Endothelial cell of umbilical vein (primary cell): ENCODE measurements at regions not wholly inside any gene's neighbourhood (a gene's known extent, or its start where the extent isn't known, plus 50 kb on each side); places are given as distances from the start of the nearest gene placed in this dataset.

Experiments used
- BruUV-seq: library from RNA; stranded (reverse); fragments of 400-500 nt; replicated peaks from 2 replicates; lab custom pipeline; 2021; lab: Mats Ljungman, UMichigan
- CTCF ChIA-PET: fragments of 300-600, 350-600 bp; sonication (Branson Sonifier 250); formaldehyde crosslinking; loops from one replicate; lab custom pipeline; 2021; ENCODE audit warnings: antibody characterized with exemption, inconsistent platforms; lab: Charles Lee
- POLR2A ChIA-PET: fragments of 300-600, 350-600 bp; sonication (Branson Sonifier 250); formaldehyde crosslinking; loops from one replicate; lab custom pipeline; 2021; ENCODE audit warnings: antibody characterized with exemption, inconsistent platforms; lab: Charles Lee
- DNase-seq: peaks from one replicate; pipeline ENCODE4 v3.0.0-alpha.2; 2011; ENCODE audit warnings: low read depth, low spot score
- FAIRE-seq: peaks from 2 replicates; lab custom pipeline; 2011; peaks lifted over from hg19 to GRCh38; lab: Jason Lieb, UNC
- H2AFZ ChIP-seq: 2 replicates; pipeline ENCODE4 v1.6.0; 2012; ENCODE audit warnings: low read depth, low read length, control low read depth, inconsistent platforms
- H3K27ac ChIP-seq: 2 replicates; pipeline ENCODE4 v1.5.1; 2011; ENCODE audit warnings: low read depth, mild to moderate bottlenecking, control low read depth, low read length, moderate library complexity; ENCODE audit not compliant: insufficient read depth
- H3K27me3 ChIP-seq, 2 experiments: 2 replicates each; pipeline versions ENCODE4 v1.6.0 to v1.6.1; 2011; ENCODE audit warnings: low read length in 2 of 2, mixed read lengths in 1 of 2; ENCODE audit not compliant: control insufficient read depth in 2 of 2, insufficient read depth in 2 of 2
- H3K36me3 ChIP-seq, 2 experiments: 2 replicates in 1 of 2; 3 replicates in 1 of 2; pipeline ENCODE4 v1.5.1; 2011; ENCODE audit warnings: low read length in 2 of 2, mild to moderate bottlenecking in 1 of 2, moderate library complexity in 1 of 2; ENCODE audit not compliant: control insufficient read depth in 2 of 2, insufficient read depth in 2 of 2; ENCODE audit errors: extremely low read depth in 1 of 2
- H3K4me1 ChIP-seq: 3 replicates; pipeline ENCODE4 v1.5.1; 2011; ENCODE audit warnings: mild to moderate bottlenecking, low read length; ENCODE audit not compliant: control insufficient read depth, insufficient read depth; ENCODE audit errors: extremely low read depth
- H3K4me2 ChIP-seq: 2 replicates; pipeline ENCODE4 v1.6.1; 2011; ENCODE audit warnings: low read length, control low read depth, mixed read lengths; ENCODE audit not compliant: insufficient read depth
- H3K4me3 ChIP-seq, 3 experiments: fragments of 200-600 bp in 1 of 3; sonication (generic), shearing (Covaris generic) in 1 of 3; replicated peaks in 1 of 3; 2 replicates each; pipeline ENCODE4 v1.5.1; 2011 to 2016; ENCODE audit warnings: control low read depth in 3 of 3, low read length in 3 of 3, mild to moderate bottlenecking in 2 of 3, inconsistent platforms in 1 of 3, low read depth in 1 of 3, moderate library complexity in 1 of 3; ENCODE audit not compliant: insufficient read depth in 1 of 3
- H3K79me2 ChIP-seq: 2 replicates; pipeline ENCODE4 v1.6.0; 2012; ENCODE audit warnings: low read length, inconsistent platforms; ENCODE audit not compliant: control insufficient read depth, insufficient read depth
- H3K9ac ChIP-seq: replicated peaks from 2 replicates; pipeline ENCODE3; 2011; ENCODE audit warnings: low read length, control low read depth; ENCODE audit not compliant: insufficient read depth; ENCODE audit errors: extremely low read depth
- H3K9me1 ChIP-seq: replicated peaks from 3 replicates; pipeline ENCODE4 v1.6.0; 2011; ENCODE audit warnings: mild to moderate bottlenecking, low read length; ENCODE audit not compliant: control insufficient read depth, insufficient read depth; ENCODE audit errors: extremely low read depth
- H3K9me3 ChIP-seq: replicated peaks from 2 replicates; pipeline ENCODE4 v1.5.1; 2012; ENCODE audit warnings: low read length, inconsistent platforms; ENCODE audit not compliant: control insufficient read depth, insufficient read depth
- H4K20me1 ChIP-seq: replicated peaks from 2 replicates; pipeline ENCODE3; 2011; ENCODE audit warnings: mild to moderate bottlenecking, low read length; ENCODE audit not compliant: control insufficient read depth, insufficient read depth; ENCODE audit errors: extremely low read depth
- CTCF ChIP-seq, 2 donors: IDR thresholded peaks; 1 replicate in 1 of 2; 2 replicates in 1 of 2; pipeline ENCODE4 v1.5.1; 2011; ENCODE audit warnings: low read length in 2 of 2, mild to moderate bottlenecking in 2 of 2, moderate library complexity in 2 of 2, control low read depth in 1 of 2, inconsistent platforms in 1 of 2, low read depth in 1 of 2; ENCODE audit not compliant: insufficient read depth in 1 of 2; ENCODE audit errors: extremely low read depth in 1 of 2
- EZH2 ChIP-seq: IDR thresholded peaks from 2 replicates; pipeline ENCODE4 v1.6.1; 2012; ENCODE audit warnings: borderline replicate concordance, low read depth, mild to moderate bottlenecking, moderate library complexity, low read length, inconsistent platforms; ENCODE audit not compliant: severe bottlenecking
- FOS ChIP-seq: IDR thresholded peaks from 2 replicates; pipeline ENCODE4 v1.6.1; 2011; ENCODE audit warnings: mild to moderate bottlenecking, low read length, moderate library complexity, borderline replicate concordance; ENCODE audit not compliant: insufficient read depth
- GATA2 ChIP-seq: IDR thresholded peaks from 2 replicates; pipeline ENCODE4 v1.7.0; 2011; ENCODE audit warnings: low read depth, mild to moderate bottlenecking, moderate library complexity, mixed read lengths, low read length; ENCODE audit not compliant: insufficient read length, insufficient read depth
- JUN ChIP-seq: IDR thresholded peaks from 2 replicates; pipeline ENCODE4 v1.6.1; 2011; ENCODE audit warnings: borderline replicate concordance, low read depth; ENCODE audit not compliant: insufficient read length, insufficient read depth
- MAX ChIP-seq: IDR thresholded peaks from 2 replicates; pipeline ENCODE4 v1.6.1; 2011; ENCODE audit not compliant: insufficient read depth, insufficient read length
- MYC ChIP-seq: IDR thresholded peaks from one replicate; pipeline ENCODE4 v1.6.1; 2011; ENCODE audit warnings: mild to moderate bottlenecking, low read depth, low read length
- POLR2A ChIP-seq: IDR thresholded peaks from 2 replicates; pipeline ENCODE4 v1.6.1; 2012; ENCODE audit warnings: low read depth, mild to moderate bottlenecking, control low read depth, low read length
- POLR2AphosphoS5 ChIP-seq: IDR thresholded peaks from 2 replicates; pipeline ENCODE4 v1.6.1; 2012; ENCODE audit warnings: low read depth, mild to moderate bottlenecking, control low read depth, low read length, moderate library complexity; ENCODE audit not compliant: insufficient read depth
- dilution Hi-C: fragments of 300-500 bp; cut with MboI; formaldehyde crosslinking; loops from one replicate; pipeline ENCODE4 v1.15.0; 2019; ENCODE audit warnings: low sequenced_read_pairs; ENCODE audit not compliant: extremely low pct_ligation_motif_present
- intact Hi-C: fragments of 100-400 bp; cut with micrococcal nuclease; formaldehyde crosslinking; loops from one replicate; pipeline ENCODE4 v1.10.0; 2022

- ChIA-PET CTCF (no interaction called here), POLR2A (no interaction called here)
- H3K9me1 ChIP-seq: no peaks in the 10 kb centered on the region
- intact Hi-C loops: no loop called here
- H3K9me3 ChIP-seq: peaks cover 2% of the 10 kb centered on the region
- no peaks in the 10 kb centered on the region for H3K4me1 ChIP-seq
- dilution Hi-C loops: no loop called here
- no peaks in the 10 kb centered on the region for H3K36me3 ChIP-seq
- DNase-seq (no peak), FAIRE-seq (no peak)
- no peak overlapping the region for H2AFZ ChIP-seq
- H3K27me3 ChIP-seq: no peaks in the 10 kb centered on the region
- no peak overlapping the region for H3K4me2 ChIP-seq
- no TSS peak for BruUV-seq
- TF ChIP-seq POLR2AphosphoS5 (no peak), GATA2 (no peak), JUN (no peak), EZH2 (no peak), POLR2A (no peak), MYC (no peak), FOS (no peak), CTCF (IDR thresholded peaks at IDR 0.05; ENCODE audit: extremely low read depth in 1 of 2, insufficient read depth in 1 of 2, low read depth in 1 of 2, low read length in 2 of 2) (no peak), MAX (no peak)
- no peaks in the 10 kb centered on the region for H4K20me1 ChIP-seq
- no peak overlapping the region for H3K9ac ChIP-seq
- H3K4me3 ChIP-seq: no peak overlapping the region
- no peak overlapping the region for H3K27ac ChIP-seq
- no peaks in the 10 kb centered on the region for H3K79me2 ChIP-seq
Measured at GRCh38 chr1:115575661-115576060, 66.1 kb upstream of the VANGL1 start.
